Aorta (tissue), 5 donors: ENCODE measurements at regions not wholly inside any gene's neighbourhood (a gene's known extent, or its start where the extent isn't known, plus 50 kb on each side); places are given as distances from the start of the nearest gene placed in this dataset.

Experiments used
- ATAC-seq: fragments of 200-7000 bp; cut with Tn5 transposase; one replicate; pipeline ENCODE4 v1.9.1; 2022; ENCODE audit warnings: moderate library complexity; ENCODE audit not compliant: low FRiP score
- DNase-seq, 2 donors: peaks; one replicate each; pipeline ENCODE4 v3.0.0-alpha.2; 2020
- H3K27ac ChIP-seq, 2 donors: one replicate each; pipeline ENCODE4 v1.5.1; 2013; ENCODE audit warnings: low read length in 2 of 2, mild to moderate bottlenecking in 2 of 2, moderate library complexity in 2 of 2, control low read depth in 1 of 2, inconsistent platforms in 1 of 2, low read depth in 1 of 2
- H3K27me3 ChIP-seq, 2 donors: one replicate each; pipeline ENCODE4 v1.6.1; 2013; ENCODE audit warnings: control low read depth in 1 of 2, low read length in 1 of 2, mild to moderate bottlenecking in 1 of 2, moderate library complexity in 1 of 2; ENCODE audit not compliant: insufficient read depth in 2 of 2, control insufficient read depth in 1 of 2
- H3K36me3 ChIP-seq, 2 donors: one replicate each; pipeline ENCODE4 v1.6.1; 2013; ENCODE audit warnings: control low read depth in 1 of 2, low read length in 1 of 2, mild to moderate bottlenecking in 1 of 2; ENCODE audit not compliant: insufficient read depth in 2 of 2, control insufficient read depth in 1 of 2
- H3K4me1 ChIP-seq, 2 donors: one replicate each; pipeline ENCODE4 v1.6.1; 2013; ENCODE audit warnings: low read length in 2 of 2, control low read depth in 1 of 2, mild to moderate bottlenecking in 1 of 2, moderate library complexity in 1 of 2; ENCODE audit not compliant: insufficient read depth in 2 of 2, control insufficient read depth in 1 of 2
- H3K4me3 ChIP-seq, 2 donors: one replicate each; pipeline ENCODE4 v1.5.1; 2013; ENCODE audit warnings: low read length in 2 of 2, control low read depth in 1 of 2, mild to moderate bottlenecking in 1 of 2
- H3K9me3 ChIP-seq: one replicate; pipeline ENCODE4 v1.6.1; 2013; ENCODE audit warnings: mild to moderate bottlenecking, low read length; ENCODE audit not compliant: control insufficient read depth
- WGBS, 2 donors: extraction: QIAGEN DNeasy Blood & Tissue Kit; methylation state at CpG; one replicate each; pipeline ENCODE4 v1.1.7; 2013; 5-methylcytosine and 5-hydroxymethylcytosine counted together
- intact Hi-C, 2 donors: fragments of 100-400 bp; cut with DNase I; formaldehyde crosslinking; loops; one replicate each; pipeline versions ENCODE4 v1.14.2 to v1.15.0; 2022
- donor health status: healthy with polysubstance abuse.
- donor health status: Bipolar disorder and iron deficiency.
- donor health status: DM: no; HTN: no; CAD: no.
- donor health status: DM: no; HTN: no; CAD: no.
- donor health status: DM: yes; HTN: yes; CAD: no.

GRCh38 chr18:57211776-57212175, 64.9 kb downstream of the BOD1L2 start:
- Histone ChIP-seq H3K4me3 (no peak overlapping the region), H3K4me1 (no peaks in the 10 kb centered on the region), H3K27ac (no peak overlapping the region), H3K27me3 (peaks cover 0 to 1% of the 10 kb centered on the region in 2 donors), H3K9me3 (no peaks in the 10 kb centered on the region), H3K36me3 (no peaks in the 10 kb centered on the region)
- 85 to 86% methylated on average over 1 of the region's 1 CpG for WGBS, 2 donors
- ATAC-seq (no peak), DNase-seq (no peak)
- intact Hi-C loops: no loop called here

GRCh38 chr18:57212678-57213077, 65.8 kb downstream of the BOD1L2 start:
- intact Hi-C loops: no loop called here
- Histone ChIP-seq H3K4me1 (no peaks in the 10 kb centered on the region), H3K36me3 (no peaks in the 10 kb centered on the region), H3K9me3 (no peaks in the 10 kb centered on the region), H3K27ac (no peak overlapping the region), H3K4me3 (no peak overlapping the region), H3K27me3 (peaks cover 0 to 1% of the 10 kb centered on the region in 2 donors)
- DNase-seq (no peak), ATAC-seq (no peak)
- 88 to 92% methylated on average over 7 of the region's 7 CpGs for WGBS, 2 donors

- ATAC-seq (no peak), DNase-seq (no peak)
- Histone ChIP-seq H3K4me1 (no peaks in the 10 kb centered on the region), H3K4me3 (no peak overlapping the region), H3K27me3 (peaks cover 0 to 1% of the 10 kb centered on the region in 2 donors), H3K36me3 (no peaks in the 10 kb centered on the region), H3K27ac (no peak overlapping the region), H3K9me3 (no peaks in the 10 kb centered on the region)
- WGBS, 2 donors: 92 to 96% methylated on average over 3 of the region's 3 CpGs
- intact Hi-C loops: no loop called here
Observed at GRCh38 chr18:57214976-57215375, 68.1 kb downstream of the BOD1L2 start.

GRCh38 chr18:57218281-57218680, 71.4 kb downstream of the BOD1L2 start:
- Histone ChIP-seq H3K36me3 (no peaks in the 10 kb centered on the region), H3K4me1 (no peaks in the 10 kb centered on the region), H3K27me3 (no peaks in the 10 kb centered on the region), H3K9me3 (peaks cover 2% of the 10 kb centered on the region), H3K4me3 (no peak overlapping the region), H3K27ac (no peak overlapping the region)
- ATAC-seq (no peak), DNase-seq (no peak)
- intact Hi-C loops: no loop called here
- WGBS, 2 donors: 85 to 86% methylated on average over 6 of the region's 6 CpGs

GRCh38 chr18:57219964-57220363, 73.1 kb downstream of the BOD1L2 start:
- no peak overlapping the region for H3K27ac ChIP-seq
- H3K36me3 ChIP-seq: no peaks in the 10 kb centered on the region
- no peak overlapping the region for H3K4me3 ChIP-seq
- intact Hi-C loops: no loop called here
- no peak for DNase-seq
- no peak for ATAC-seq
- H3K4me1 ChIP-seq: no peaks in the 10 kb centered on the region
- H3K9me3 ChIP-seq: peaks cover 2% of the 10 kb centered on the region
- no peaks in the 10 kb centered on the region for H3K27me3 ChIP-seq

- ATAC-seq: no peak
- H3K9me3 ChIP-seq: peaks cover 2% of the 10 kb centered on the region
- 10 to 13% methylated on average over 3 of the region's 3 CpGs for WGBS, 2 donors
- no peak overlapping the region for H3K4me3 ChIP-seq
- H3K27ac ChIP-seq: no peak overlapping the region
- no peak for DNase-seq
- H3K4me1 ChIP-seq: no peaks in the 10 kb centered on the region
- no peaks in the 10 kb centered on the region for H3K36me3 ChIP-seq
- intact Hi-C loops: no loop called here
- H3K27me3 ChIP-seq: no peaks in the 10 kb centered on the region
Observed at GRCh38 chr18:57220480-57220879, 73.6 kb downstream of the BOD1L2 start.

GRCh38 chr18:57220930-57221483, 74.1 kb downstream of the BOD1L2 start:
- DNase-seq (no peak), ATAC-seq (no peak)
- intact Hi-C loops: no loop called here
- Histone ChIP-seq H3K27me3 (no peaks in the 10 kb centered on the region), H3K27ac (no peak overlapping the region), H3K4me3 (no peak overlapping the region), H3K36me3 (no peaks in the 10 kb centered on the region), H3K9me3 (peaks cover 2% of the 10 kb centered on the region), H3K4me1 (no peaks in the 10 kb centered on the region)
- WGBS, 2 donors: 62 to 68% methylated on average over 9 of the region's 9 CpGs

- ATAC-seq: no peak
- Histone ChIP-seq H3K36me3 (no peaks in the 10 kb centered on the region), H3K4me3 (no peak overlapping the region), H3K27ac (no peak overlapping the region), H3K27me3 (no peaks in the 10 kb centered on the region), H3K4me1 (no peaks in the 10 kb centered on the region), H3K9me3 (peaks cover 2% of the 10 kb centered on the region)
- 56 to 64% methylated on average over 4 of the region's 4 CpGs for WGBS, 2 donors
- intact Hi-C loops: no loop called here
- DNase-seq: no peak
Observed at GRCh38 chr18:57223144-57223870, 76.4 kb downstream of the BOD1L2 start.

GRCh38 chr18:57230861-57231585, 84.1 kb downstream of the BOD1L2 start:
- intact Hi-C loops: no loop called here
- Histone ChIP-seq H3K4me3 (no peak overlapping the region), H3K4me1 (no peaks in the 10 kb centered on the region), H3K9me3 (no peaks in the 10 kb centered on the region), H3K36me3 (no peaks in the 10 kb centered on the region), H3K27ac (no peak overlapping the region), H3K27me3 (no peaks in the 10 kb centered on the region)
- WGBS, 2 donors: 40 to 56% methylated on average over 7 of the region's 7 CpGs
- DNase-seq: no peak
- ATAC-seq: no peak
